ENCODE measurements at regions not wholly inside any gene's neighbourhood (a gene's known extent, or its start where the extent isn't known, plus 50 kb on each side); places are given as distances from the start of the nearest gene placed in this dataset.

GRCh38 chr9:89705651-89706050 lies 100.8 kb downstream of the GADD45G start:
- Histone ChIP-seq H4K8ac (ENCODE audit: low read depth, low read length) (no peak overlapping the region), H2AFZ (ENCODE audit: insufficient read depth, low read length, poor library complexity) (no peak overlapping the region), H3K79me1 (ENCODE audit: low read length) (peaks cover 4% of the 10 kb centered on the region), H2BK5ac (ENCODE audit: low read depth, low read length, poor library complexity) (no peak overlapping the region), H3K18ac (ENCODE audit: low read length) (no peak overlapping the region), H3K14ac (ENCODE audit: low read length) (no peak overlapping the region), H3K9ac (ENCODE audit: low read length) (no peak overlapping the region), H3K27ac (ENCODE audit: low read depth, low read length) (no peak overlapping the region), H3K23ac (ENCODE audit: low read length) (no peak overlapping the region), H2AK5ac (ENCODE audit: low read length) (no peak overlapping the region), H3K79me2 (ENCODE audit: control insufficient read depth, insufficient read depth, low read length, poor library complexity) (no peaks in the 10 kb centered on the region), H2BK12ac (ENCODE audit: low read length) (no peak overlapping the region), H2BK120ac (ENCODE audit: insufficient read depth, low read length, poor library complexity) (no peak overlapping the region), H3K27me3 (ENCODE audit: insufficient read depth, low read length) (no peaks in the 10 kb centered on the region), H3K4me1 (ENCODE audit: control insufficient read depth in 1 of 2, insufficient read depth in 2 of 2, low read length in 2 of 2) (peaks cover 8% of the 10 kb centered on the region in 2 experiments), H3K9me3 (ENCODE audit: insufficient read depth, low read depth, low read length) (peaks cover 2% of the 10 kb centered on the region), H3K4ac (ENCODE audit: low read depth, low read length) (no peak overlapping the region), H3K36me3 (ENCODE audit: control insufficient read depth in 1 of 2, insufficient read depth in 2 of 2, low read length in 2 of 2) (no peaks in the 10 kb centered on the region), H4K91ac (ENCODE audit: low read depth, low read length) (no peak overlapping the region), H3K4me2 (ENCODE audit: low read length) (no peak overlapping the region), H4K12ac (ENCODE audit: low read depth, low read length) (no peak overlapping the region), H3K4me3 (ENCODE audit: low read depth, low read length) (no peak overlapping the region)
- DNase-seq = no peak
- WGBS (ENCODE audit: extremely low coverage, insufficient coverage, insufficient read length) = no CpG with 5 or more reads among the region's 1 CpG

- H3K14ac ChIP-seq (ENCODE audit: low read length) = no peak overlapping the region
- DNase-seq = no peak
- H2BK120ac ChIP-seq (ENCODE audit: insufficient read depth, low read length, poor library complexity) = no peak overlapping the region
- H4K8ac ChIP-seq (ENCODE audit: low read depth, low read length) = no peak overlapping the region
- no peak overlapping the region for H2AK5ac ChIP-seq (ENCODE audit: low read length)
- H3K9ac ChIP-seq (ENCODE audit: low read length) = no peak overlapping the region
- H3K79me2 ChIP-seq (ENCODE audit: control insufficient read depth, insufficient read depth, low read length, poor library complexity) = no peaks in the 10 kb centered on the region
- H3K4me2 ChIP-seq (ENCODE audit: low read length) = no peak overlapping the region
- H3K4me1 ChIP-seq (ENCODE audit: control insufficient read depth in 1 of 2, insufficient read depth in 2 of 2, low read length in 2 of 2) = peaks cover 10% of the 10 kb centered on the region in 2 experiments
- no peak overlapping the region for H3K4ac ChIP-seq (ENCODE audit: low read depth, low read length)
- H3K79me1 ChIP-seq (ENCODE audit: low read length) = peaks cover 4% of the 10 kb centered on the region
- H3K27ac ChIP-seq (ENCODE audit: low read depth, low read length) = no peak overlapping the region
- WGBS (ENCODE audit: extremely low coverage, insufficient coverage, insufficient read length) = no CpG with 5 or more reads among the region's 3 CpGs
- no peak overlapping the region for H4K12ac ChIP-seq (ENCODE audit: low read depth, low read length)
- no peak overlapping the region for H3K4me3 ChIP-seq (ENCODE audit: low read depth, low read length)
- no peak overlapping the region for H3K23ac ChIP-seq (ENCODE audit: low read length)
- no peak overlapping the region for H4K91ac ChIP-seq (ENCODE audit: low read depth, low read length)
- no peak overlapping the region for H2BK12ac ChIP-seq (ENCODE audit: low read length)
- H3K36me3 ChIP-seq (ENCODE audit: control insufficient read depth in 1 of 2, insufficient read depth in 2 of 2, low read length in 2 of 2) = no peaks in the 10 kb centered on the region
- no peaks in the 10 kb centered on the region for H3K27me3 ChIP-seq (ENCODE audit: insufficient read depth, low read length)
- peaks cover 2% of the 10 kb centered on the region for H3K9me3 ChIP-seq (ENCODE audit: insufficient read depth, low read depth, low read length)
- no peak overlapping the region for H2BK5ac ChIP-seq (ENCODE audit: low read depth, low read length, poor library complexity)
- no peak overlapping the region for H3K18ac ChIP-seq (ENCODE audit: low read length)
- no peak overlapping the region for H2AFZ ChIP-seq (ENCODE audit: insufficient read depth, low read length, poor library complexity)
Observed at GRCh38 chr9:89706086-89706485, 101.3 kb downstream of the GADD45G start.

GRCh38 chr9:89706731-89707191 lies 101.9 kb downstream of the GADD45G start:
- Histone ChIP-seq H4K8ac (ENCODE audit: low read depth, low read length) (no peak overlapping the region), H3K9ac (ENCODE audit: low read length) (no peak overlapping the region), H4K12ac (ENCODE audit: low read depth, low read length) (no peak overlapping the region), H2BK5ac (ENCODE audit: low read depth, low read length, poor library complexity) (no peak overlapping the region), H3K4ac (ENCODE audit: low read depth, low read length) (no peak overlapping the region), H3K14ac (ENCODE audit: low read length) (no peak overlapping the region), H3K4me2 (ENCODE audit: low read length) (no peak overlapping the region), H3K23ac (ENCODE audit: low read length) (no peak overlapping the region), H4K91ac (ENCODE audit: low read depth, low read length) (no peak overlapping the region), H2BK12ac (ENCODE audit: low read length) (peak overlapping the region; percentile 15), H3K27me3 (ENCODE audit: insufficient read depth, low read length) (no peaks in the 10 kb centered on the region), H2BK120ac (ENCODE audit: insufficient read depth, low read length, poor library complexity) (no peak overlapping the region), H3K79me2 (ENCODE audit: control insufficient read depth, insufficient read depth, low read length, poor library complexity) (no peaks in the 10 kb centered on the region), H3K18ac (ENCODE audit: low read length) (no peak overlapping the region), H3K27ac (ENCODE audit: low read depth, low read length) (no peak overlapping the region), H2AFZ (ENCODE audit: insufficient read depth, low read length, poor library complexity) (no peak overlapping the region), H3K36me3 (ENCODE audit: control insufficient read depth in 1 of 2, insufficient read depth in 2 of 2, low read length in 2 of 2) (no peaks in the 10 kb centered on the region), H3K79me1 (ENCODE audit: low read length) (peaks cover 2% of the 10 kb centered on the region), H3K4me1 (ENCODE audit: control insufficient read depth in 1 of 2, insufficient read depth in 2 of 2, low read length in 2 of 2) (peaks cover 8% of the 10 kb centered on the region in 2 experiments), H3K4me3 (ENCODE audit: low read depth, low read length) (no peak overlapping the region), H2AK5ac (ENCODE audit: low read length) (no peak overlapping the region), H3K9me3 (ENCODE audit: insufficient read depth, low read depth, low read length) (no peaks in the 10 kb centered on the region)
- no peak for DNase-seq
- WGBS (ENCODE audit: extremely low coverage, insufficient coverage, insufficient read length) = no CpG with 5 or more reads among the region's 5 CpGs

GRCh38 chr9:89710697-89711096 lies 105.9 kb downstream of the GADD45G start:
- Histone ChIP-seq H3K27me3 (ENCODE audit: insufficient read depth, low read length) (no peaks in the 10 kb centered on the region), H2AFZ (ENCODE audit: insufficient read depth, low read length, poor library complexity) (no peak overlapping the region), H3K4me2 (ENCODE audit: low read length) (no peak overlapping the region), H3K4ac (ENCODE audit: low read depth, low read length) (no peak overlapping the region), H2BK12ac (ENCODE audit: low read length) (peak overlapping the region; percentile 59), H3K79me1 (ENCODE audit: low read length) (peaks cover 2% of the 10 kb centered on the region), H2BK5ac (ENCODE audit: low read depth, low read length, poor library complexity) (no peak overlapping the region), H4K8ac (ENCODE audit: low read depth, low read length) (no peak overlapping the region), H2BK120ac (ENCODE audit: insufficient read depth, low read length, poor library complexity) (no peak overlapping the region), H2AK5ac (ENCODE audit: low read length) (no peak overlapping the region), H3K14ac (ENCODE audit: low read length) (no peak overlapping the region), H3K4me3 (ENCODE audit: low read depth, low read length) (no peak overlapping the region), H3K23ac (ENCODE audit: low read length) (no peak overlapping the region), H4K91ac (ENCODE audit: low read depth, low read length) (peak overlapping the region; percentile 11), H3K27ac (ENCODE audit: low read depth, low read length) (no peak overlapping the region), H3K36me3 (ENCODE audit: control insufficient read depth in 1 of 2, insufficient read depth in 2 of 2, low read length in 2 of 2) (no peaks in the 10 kb centered on the region), H3K79me2 (ENCODE audit: control insufficient read depth, insufficient read depth, low read length, poor library complexity) (no peaks in the 10 kb centered on the region), H3K9me3 (ENCODE audit: insufficient read depth, low read depth, low read length) (no peaks in the 10 kb centered on the region), H3K9ac (ENCODE audit: low read length) (no peak overlapping the region), H3K18ac (ENCODE audit: low read length) (no peak overlapping the region), H4K12ac (ENCODE audit: low read depth, low read length) (no peak overlapping the region), H3K4me1 (ENCODE audit: control insufficient read depth in 1 of 2, insufficient read depth in 2 of 2, low read length in 2 of 2) (peaks cover 8% of the 10 kb centered on the region in 2 experiments)
- DNase-seq = peak in 1 of 2 donors; percentile 41
- WGBS (ENCODE audit: extremely low coverage, insufficient coverage, insufficient read length) = no CpG with 5 or more reads among the region's 6 CpGs
